ENCODE measurements at regions not wholly inside any gene's neighbourhood (a gene's known extent, or its start where the extent isn't known, plus 50 kb on each side); places are given as distances from the start of the nearest gene placed in this dataset.

DNA sequence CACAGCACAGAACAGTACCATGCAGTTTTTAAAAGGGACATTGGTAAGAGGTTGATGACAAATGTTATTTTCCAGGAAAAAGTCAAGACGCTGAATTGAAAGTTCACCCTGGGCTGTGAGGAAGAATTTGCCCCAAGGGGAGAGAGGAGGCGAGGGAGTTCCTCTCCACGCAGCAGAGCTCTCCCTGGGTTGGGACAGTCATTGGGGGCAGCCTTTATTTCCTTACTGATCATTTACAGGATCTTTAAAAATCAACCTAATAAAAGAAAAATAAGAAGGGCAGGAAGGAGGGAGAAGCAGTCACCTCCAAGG, 49.9 kb upstream of the WNT7B start:
- TF ChIP-seq TAF1 (IDR thresholded peaks at IDR 0.05; ENCODE audit: borderline replicate concordance, low read depth, low read length) (no peak), POLR2A (IDR thresholded peaks at IDR 0.05; ENCODE audit: low read depth, low read length) (no peak), POLR2AphosphoS5 (IDR thresholded peaks at IDR 0.05; ENCODE audit: low read depth, low read length) (no peak)
- no peak for DNase-seq (ENCODE audit: insufficient read length)
- FAIRE-seq = no peak

DNA sequence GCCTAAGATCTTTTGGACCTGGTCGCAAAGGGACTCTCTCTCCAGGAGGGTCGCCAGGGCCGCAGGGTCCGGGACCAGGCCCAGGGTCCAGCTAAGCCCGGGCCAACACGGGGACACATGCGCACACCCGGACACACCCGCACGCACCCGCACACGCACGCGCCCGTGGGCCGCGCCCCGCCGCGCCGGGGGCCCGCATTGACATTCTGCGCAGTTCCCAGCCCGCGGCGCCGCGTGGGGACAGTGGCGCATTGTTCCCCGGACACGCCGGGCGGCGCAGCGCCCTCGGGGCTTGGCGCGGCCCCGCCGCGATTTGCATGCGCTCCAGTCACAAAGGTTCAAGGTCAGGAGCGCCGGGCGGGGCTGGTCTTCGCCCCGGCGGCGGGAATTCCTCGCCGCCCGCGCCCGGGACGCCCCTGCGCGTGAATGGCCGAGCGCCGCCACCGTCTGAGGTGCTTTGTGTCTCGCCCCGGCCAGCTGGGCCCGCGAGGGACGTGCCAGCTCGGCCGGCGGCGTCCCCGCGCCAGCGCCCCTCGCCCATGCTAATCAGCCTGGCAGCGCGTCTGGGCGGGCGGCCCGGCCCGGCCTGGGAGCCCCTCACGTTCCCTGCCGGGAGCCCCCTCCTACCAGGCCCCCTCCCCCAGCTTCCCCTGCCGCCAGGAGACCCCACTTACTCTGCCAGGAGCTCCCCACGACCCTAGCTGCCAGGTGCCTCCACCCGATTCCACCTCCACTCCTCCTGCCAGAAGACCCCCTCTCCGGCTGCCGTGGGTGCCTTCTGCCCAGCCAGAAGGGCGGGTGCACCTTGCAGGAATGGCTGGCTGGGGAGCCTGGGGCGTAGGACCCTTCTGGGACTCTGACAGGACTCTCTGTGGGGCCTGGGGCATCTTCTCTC, 50.5 kb upstream of the WNT7B start:
- TF ChIP-seq POLR2A (IDR thresholded peaks at IDR 0.05; ENCODE audit: low read depth, low read length) = no peak
- no peak for TF ChIP-seq TAF1 (IDR thresholded peaks at IDR 0.05; ENCODE audit: borderline replicate concordance, low read depth, low read length)
- TF ChIP-seq POLR2AphosphoS5 (IDR thresholded peaks at IDR 0.05; ENCODE audit: low read depth, low read length) = no peak
- DNase-seq (ENCODE audit: insufficient read length) = no peak
- FAIRE-seq = no peak

DNA sequence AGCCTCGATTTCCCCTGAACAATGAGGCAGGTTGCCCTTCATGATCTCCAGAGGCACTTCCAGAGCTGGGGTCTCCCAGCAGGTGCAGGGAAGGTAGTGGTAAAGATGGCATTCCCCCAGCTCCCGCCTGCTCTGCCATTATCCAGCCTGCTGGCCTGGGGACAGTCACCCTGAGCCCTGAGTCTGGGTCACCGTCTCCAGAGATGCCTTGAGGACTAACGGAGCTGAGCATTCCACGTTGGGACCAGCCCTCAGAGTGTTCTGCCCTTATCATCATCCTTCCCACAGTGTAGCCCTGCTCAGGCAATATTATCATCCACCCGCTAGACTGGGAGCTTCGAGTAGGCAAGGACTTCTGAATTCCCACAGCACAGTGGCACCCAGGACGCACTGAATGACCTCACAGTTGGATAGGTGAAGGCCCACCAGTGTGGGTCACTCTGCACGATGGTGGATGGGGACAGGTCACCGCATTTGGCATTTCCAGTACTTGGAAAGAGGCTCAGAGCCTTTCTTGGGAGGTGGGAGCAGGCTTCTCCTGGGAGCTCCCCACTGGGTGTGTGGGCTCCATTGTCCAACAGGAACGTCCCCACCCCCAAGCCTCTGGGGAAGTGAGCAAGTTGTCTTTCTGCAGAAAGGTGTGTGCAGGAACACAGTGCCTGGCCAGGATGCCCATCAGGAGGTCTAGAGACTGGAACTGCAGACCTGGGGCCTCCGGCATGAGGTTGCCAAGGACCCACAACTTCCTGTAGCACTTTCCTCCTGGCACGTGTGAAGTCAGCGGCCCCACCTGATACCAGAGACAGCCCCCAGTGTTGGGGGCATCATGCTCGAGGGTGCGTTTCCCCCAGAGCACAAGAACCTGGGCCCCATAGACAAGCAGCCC, 51.4 kb upstream of the WNT7B start:
- FAIRE-seq (no peak), DNase-seq (ENCODE audit: insufficient read length) (no peak)
- TF ChIP-seq TAF1 (IDR thresholded peaks at IDR 0.05; ENCODE audit: borderline replicate concordance, low read depth, low read length) = no peak
- TF ChIP-seq POLR2A (IDR thresholded peaks at IDR 0.05; ENCODE audit: low read depth, low read length) = no peak
- TF ChIP-seq POLR2AphosphoS5 (IDR thresholded peaks at IDR 0.05; ENCODE audit: low read depth, low read length) = no peak

DNA sequence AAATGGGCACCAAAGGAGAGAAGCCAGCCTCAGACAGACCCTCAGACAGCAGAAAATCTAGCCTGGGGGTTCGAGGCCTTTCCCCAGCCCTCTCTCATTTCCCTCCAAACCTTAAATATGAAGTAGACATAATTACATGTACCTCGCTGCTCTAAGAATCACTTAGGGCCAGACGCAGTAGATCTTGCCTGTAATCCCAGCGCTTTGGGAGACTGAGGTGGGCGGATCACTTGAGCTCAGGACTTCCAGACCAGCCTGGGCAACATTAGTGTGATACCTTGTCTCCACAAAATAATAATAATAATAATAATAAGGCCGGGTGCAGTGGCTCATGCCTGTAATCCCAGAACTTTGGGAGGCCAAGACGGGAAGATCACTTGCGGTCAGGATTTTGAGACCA, 52.1 kb upstream of the WNT7B start:
- DNase-seq (ENCODE audit: insufficient read length) (no peak), FAIRE-seq (no peak)
- TF ChIP-seq POLR2A (IDR thresholded peaks at IDR 0.05; ENCODE audit: low read depth, low read length) = no peak

DNA sequence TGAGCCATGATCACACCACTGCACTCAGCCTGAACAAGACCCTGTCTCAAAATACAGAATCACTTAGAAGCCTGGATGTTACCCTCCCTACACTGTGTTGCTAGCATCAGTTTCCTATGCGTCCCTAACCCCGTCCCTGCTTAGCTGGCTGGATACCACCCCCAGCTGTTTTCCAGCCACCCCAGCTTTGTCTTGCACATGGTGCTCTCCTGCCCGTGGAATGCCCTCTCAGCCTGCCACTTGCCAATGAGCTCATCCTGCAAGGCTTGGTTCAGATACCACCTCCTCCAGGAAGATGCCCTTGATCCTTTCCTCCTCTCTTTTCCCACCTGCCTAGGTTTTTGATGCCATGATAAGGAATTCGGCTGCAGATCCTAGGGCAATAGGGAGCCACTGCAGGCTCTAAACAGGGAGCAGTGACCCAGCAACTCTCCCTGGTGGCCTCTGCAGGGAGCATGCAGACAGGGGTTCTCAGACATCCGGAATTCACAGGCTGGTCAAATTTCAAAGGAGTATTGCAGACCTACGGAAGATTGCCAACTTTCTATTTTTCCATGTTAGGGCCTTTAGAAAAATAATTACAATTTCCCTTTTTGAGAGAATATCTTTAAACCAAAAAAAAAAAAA, 52.7 kb upstream of the WNT7B start:
- no peak for FAIRE-seq
- DNase-seq (ENCODE audit: insufficient read length) = no peak

DNA sequence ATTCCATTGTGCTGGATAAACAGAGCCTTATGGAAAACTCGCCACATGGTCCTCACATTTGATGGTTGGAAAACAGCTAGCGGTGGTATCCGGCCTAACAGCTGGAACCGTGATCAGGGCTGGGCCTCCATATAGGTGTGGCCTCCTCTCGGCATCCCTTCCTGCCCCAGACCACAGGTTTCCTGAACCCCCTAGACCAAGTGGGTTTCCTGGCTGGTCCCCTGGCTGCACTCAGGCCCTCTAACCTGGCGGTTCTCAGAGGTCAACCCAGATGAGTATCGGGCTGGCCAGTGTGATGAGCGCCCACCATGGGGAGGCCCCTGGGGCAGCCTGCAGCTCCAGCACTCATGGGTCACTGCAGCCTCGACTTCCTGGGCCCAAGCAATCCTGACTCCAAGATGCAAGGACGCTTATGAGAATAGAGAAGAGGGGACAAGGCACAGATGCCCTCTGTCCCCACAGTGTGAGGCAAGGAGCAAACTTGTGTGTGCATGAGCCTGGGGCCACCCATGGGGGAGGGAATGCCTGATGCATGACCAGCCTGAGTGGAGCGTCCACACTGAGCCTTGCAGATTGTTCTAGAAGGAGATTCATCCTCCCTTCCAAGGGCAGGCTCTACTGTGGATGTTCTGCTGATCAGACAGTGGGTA, 53.4 kb upstream of the WNT7B start:
- DNase-seq (ENCODE audit: insufficient read length) = no peak
- TF ChIP-seq TAF1 (IDR thresholded peaks at IDR 0.05; ENCODE audit: borderline replicate concordance, low read depth, low read length) (no peak), POLR2AphosphoS5 (IDR thresholded peaks at IDR 0.05; ENCODE audit: low read depth, low read length) (no peak), POLR2A (IDR thresholded peaks at IDR 0.05; ENCODE audit: low read depth, low read length) (no peak)
- FAIRE-seq = no peak

More for the DNA sequence above, 52.7 kb upstream of the WNT7B start:
- no peak for TF ChIP-seq TAF1 (IDR thresholded peaks at IDR 0.05; ENCODE audit: borderline replicate concordance, low read depth, low read length)
- no peak for TF ChIP-seq POLR2A (IDR thresholded peaks at IDR 0.05; ENCODE audit: low read depth, low read length)
- TF ChIP-seq POLR2AphosphoS5 (IDR thresholded peaks at IDR 0.05; ENCODE audit: low read depth, low read length) = no peak

DNA sequence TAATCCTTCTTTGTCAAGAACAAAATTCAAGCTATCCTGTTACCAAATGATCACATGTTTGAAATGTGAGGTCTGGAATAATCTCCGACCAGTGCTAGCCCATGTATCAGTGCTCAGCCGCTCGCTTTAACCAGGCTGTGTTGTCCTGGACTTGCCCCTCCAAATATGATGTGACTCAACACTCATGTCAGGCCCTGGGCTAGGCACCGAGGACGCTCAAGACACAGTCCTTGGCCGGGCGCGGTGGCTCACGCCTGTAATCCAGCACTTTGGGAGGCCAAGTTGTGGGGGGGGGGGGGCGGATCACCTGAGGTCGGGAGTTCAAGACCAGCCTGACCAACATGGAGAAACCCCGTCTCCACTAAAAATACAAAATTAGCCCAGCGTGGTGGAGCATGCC, 54.1 kb upstream of the WNT7B start:
- TF ChIP-seq POLR2A (IDR thresholded peaks at IDR 0.05; ENCODE audit: low read depth, low read length) = no peak
- TF ChIP-seq POLR2AphosphoS5 (IDR thresholded peaks at IDR 0.05; ENCODE audit: low read depth, low read length) = no peak
- no peak for TF ChIP-seq TAF1 (IDR thresholded peaks at IDR 0.05; ENCODE audit: borderline replicate concordance, low read depth, low read length)
- FAIRE-seq (no peak), DNase-seq (ENCODE audit: insufficient read length) (no peak)

DNA sequence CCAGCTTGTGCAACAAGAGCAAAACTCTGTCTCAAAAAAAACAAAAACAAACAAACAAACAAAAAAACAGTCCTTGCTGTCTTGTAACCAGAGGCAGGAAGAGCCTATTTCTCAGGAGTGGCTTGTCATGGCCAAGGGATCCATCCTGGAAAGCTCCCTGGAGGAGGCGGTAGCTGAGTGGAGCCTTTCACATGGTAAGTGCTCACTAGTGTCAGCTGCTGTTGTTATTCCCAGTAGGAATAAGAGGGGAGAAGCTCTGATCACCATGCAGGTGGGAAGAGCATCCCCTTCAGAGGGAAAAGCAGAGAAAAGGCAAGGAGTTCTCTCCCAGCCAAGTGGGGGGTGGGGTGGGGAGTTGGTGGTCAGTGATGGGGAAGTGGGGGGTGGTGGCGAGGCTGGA, 54.6 kb upstream of the WNT7B start:
- TF ChIP-seq POLR2AphosphoS5 (IDR thresholded peaks at IDR 0.05; ENCODE audit: low read depth, low read length) (no peak), POLR2A (IDR thresholded peaks at IDR 0.05; ENCODE audit: low read depth, low read length) (no peak), TAF1 (IDR thresholded peaks at IDR 0.05; ENCODE audit: borderline replicate concordance, low read depth, low read length) (no peak)
- FAIRE-seq (no peak), DNase-seq (ENCODE audit: insufficient read length) (no peak)

DNA sequence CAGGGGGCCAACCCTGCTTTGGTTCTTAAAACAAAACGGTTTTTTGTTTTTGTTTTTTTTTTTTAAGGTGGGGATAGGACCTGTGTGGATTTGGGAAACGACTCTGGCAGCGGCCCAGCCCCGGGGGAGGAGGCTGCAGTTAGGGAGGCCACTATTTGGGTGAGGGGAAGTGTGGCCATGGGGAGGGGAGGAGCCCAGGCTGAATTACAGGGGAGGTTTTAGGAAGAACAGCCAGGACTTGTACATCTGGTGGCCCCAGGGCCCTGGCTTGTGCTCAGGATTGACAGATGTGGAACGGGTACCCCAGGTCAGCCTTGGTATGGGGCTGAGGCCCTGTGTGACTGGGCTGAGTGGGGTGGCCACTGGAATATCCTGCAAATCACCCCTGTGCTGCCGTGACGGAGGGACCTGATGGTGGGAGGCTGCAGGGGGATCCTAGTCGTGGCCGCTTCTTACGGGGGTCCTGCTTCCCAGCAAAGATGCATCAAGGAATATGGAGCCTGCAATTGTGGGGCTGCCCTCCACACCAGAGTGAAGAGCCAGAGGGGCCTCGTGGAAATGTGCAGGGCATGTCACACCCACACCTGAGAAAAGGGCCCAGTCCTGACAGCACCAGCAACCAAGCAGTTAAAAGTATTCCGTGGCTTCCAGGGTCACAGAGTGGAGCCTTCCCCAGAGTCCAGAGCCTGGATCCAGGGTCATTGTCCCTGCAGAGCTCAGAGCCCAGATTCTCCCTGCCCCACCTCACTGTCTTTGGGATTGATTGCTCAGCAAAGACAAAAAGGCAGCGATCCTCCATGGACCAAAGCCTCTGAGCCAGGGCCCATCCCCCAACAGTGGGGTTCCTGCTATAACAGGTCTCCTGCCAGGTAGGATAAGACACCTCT, 55.2 kb upstream of the WNT7B start:
- FAIRE-seq (no peak), DNase-seq (ENCODE audit: insufficient read length) (no peak)
- TF ChIP-seq TAF1 (IDR thresholded peaks at IDR 0.05; ENCODE audit: borderline replicate concordance, low read depth, low read length) (no peak), POLR2AphosphoS5 (IDR thresholded peaks at IDR 0.05; ENCODE audit: low read depth, low read length) (no peak), POLR2A (IDR thresholded peaks at IDR 0.05; ENCODE audit: low read depth, low read length) (no peak)

Measured in GM12892 (cell line).